22Rv1 (cell line): ENCODE measurements at regions not wholly inside any gene's neighbourhood (a gene's known extent, or its start where the extent isn't known, plus 50 kb on each side); places are given as distances from the start of the nearest gene placed in this dataset.

ENCODE experiments used
- ZFX ChIP-seq: fragments of 450-650 bp; IDR thresholded peaks from 2 replicates; pipeline ENCODE4 v1.6.1; 2017; ENCODE audit warnings: antibody characterized with exemption, borderline replicate concordance
- TF ChIP-seq, protein P1 (sequence below): fragments of 450-650 bp; IDR thresholded peaks from 2 replicates; pipeline ENCODE4 v1.5.1; 2017; ENCODE audit warnings: mild to moderate bottlenecking

DNA sequence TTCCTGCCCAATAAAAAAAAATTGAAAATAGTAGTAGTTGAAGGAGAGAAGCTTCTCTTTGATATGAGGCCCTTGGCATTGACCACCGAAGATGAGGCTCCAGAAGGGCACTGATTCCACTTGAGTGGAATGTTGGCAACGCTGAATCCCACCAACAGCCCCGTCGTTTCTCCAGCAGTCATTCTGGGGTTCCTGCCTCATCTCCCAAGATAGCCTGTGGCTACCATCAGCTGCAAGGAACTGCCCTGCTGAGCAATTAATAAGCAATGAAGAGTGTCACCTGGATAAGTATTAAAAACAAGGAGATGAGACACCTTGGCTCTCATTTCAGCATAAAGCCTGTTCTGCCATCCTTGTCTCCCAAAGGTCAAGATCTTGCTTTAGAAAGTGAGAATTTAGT lies 144.1 kb downstream of the CSNK2A3 start:
- TF ChIP-seq, protein P1, sequence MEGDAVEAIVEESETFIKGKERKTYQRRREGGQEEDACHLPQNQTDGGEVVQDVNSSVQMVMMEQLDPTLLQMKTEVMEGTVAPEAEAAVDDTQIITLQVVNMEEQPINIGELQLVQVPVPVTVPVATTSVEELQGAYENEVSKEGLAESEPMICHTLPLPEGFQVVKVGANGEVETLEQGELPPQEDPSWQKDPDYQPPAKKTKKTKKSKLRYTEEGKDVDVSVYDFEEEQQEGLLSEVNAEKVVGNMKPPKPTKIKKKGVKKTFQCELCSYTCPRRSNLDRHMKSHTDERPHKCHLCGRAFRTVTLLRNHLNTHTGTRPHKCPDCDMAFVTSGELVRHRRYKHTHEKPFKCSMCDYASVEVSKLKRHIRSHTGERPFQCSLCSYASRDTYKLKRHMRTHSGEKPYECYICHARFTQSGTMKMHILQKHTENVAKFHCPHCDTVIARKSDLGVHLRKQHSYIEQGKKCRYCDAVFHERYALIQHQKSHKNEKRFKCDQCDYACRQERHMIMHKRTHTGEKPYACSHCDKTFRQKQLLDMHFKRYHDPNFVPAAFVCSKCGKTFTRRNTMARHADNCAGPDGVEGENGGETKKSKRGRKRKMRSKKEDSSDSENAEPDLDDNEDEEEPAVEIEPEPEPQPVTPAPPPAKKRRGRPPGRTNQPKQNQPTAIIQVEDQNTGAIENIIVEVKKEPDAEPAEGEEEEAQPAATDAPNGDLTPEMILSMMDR, result no peak
- TF ChIP-seq ZFX, result no peak
